ENCODE measurements at regions not wholly inside any gene's neighbourhood (a gene's known extent, or its start where the extent isn't known, plus 50 kb on each side); places are given as distances from the start of the nearest gene placed in this dataset.

DNA sequence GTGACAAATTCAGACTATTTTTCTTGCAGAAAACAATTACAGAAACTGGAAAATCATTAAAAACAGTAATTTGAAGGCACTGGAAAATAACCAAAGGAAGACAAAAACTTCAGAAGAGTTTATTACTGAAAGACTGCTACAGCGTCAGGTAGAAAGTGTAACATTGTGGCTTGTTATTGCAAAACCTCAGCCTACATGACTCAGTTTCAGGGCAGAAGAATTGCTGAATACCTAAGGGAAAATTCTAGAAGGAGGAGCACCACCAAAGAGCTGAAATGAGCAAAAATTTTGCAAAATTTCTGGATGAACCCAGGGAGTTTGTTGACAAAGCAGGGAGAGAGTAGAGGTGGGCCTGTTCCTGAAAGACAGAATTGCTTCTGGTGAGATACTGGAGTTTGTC lies 219.6 kb downstream of the C3orf38 start:
- no TSS peak for BruUV-seq (replicated peaks)

DNA sequence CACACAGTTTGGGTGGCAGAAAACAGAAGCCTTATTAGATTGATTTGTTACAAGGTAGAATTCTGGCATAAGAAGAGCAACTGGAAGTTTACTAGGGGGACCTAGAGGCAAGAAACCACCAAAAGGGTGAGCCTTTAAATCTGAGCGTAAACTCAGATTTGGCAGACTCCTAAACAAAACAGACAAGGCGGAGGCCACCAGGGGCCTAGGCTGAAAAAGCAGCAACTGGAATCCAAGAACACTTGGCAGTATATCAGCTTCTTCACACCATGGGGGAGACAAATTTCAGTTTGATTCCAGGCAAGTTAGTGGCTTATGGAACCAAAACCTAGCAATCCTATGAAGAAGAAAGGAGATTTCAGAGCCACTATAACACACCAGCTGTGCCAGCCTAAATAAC lies 220.0 kb downstream of the C3orf38 start:
- BruUV-seq (replicated peaks): no TSS peak
- Histone ChIP-seq H3K27ac (ENCODE audit: low read length) (no peak overlapping the region), H3K27me3 (ENCODE audit: low read length) (no peaks in the 10 kb centered on the region; the same call in 1 of the 2 replicates), H2AFZ (ENCODE audit: low read length) (no peak overlapping the region), H3K4me2 (ENCODE audit: low read length) (no peak overlapping the region), H3K4me3 (ENCODE audit: low read length) (no peak overlapping the region), H3K9me3 (ENCODE audit: low read length) (no peaks in the 10 kb centered on the region), H3K36me3 (ENCODE audit: low read depth, low read length) (no peaks in the 10 kb centered on the region), H3K9me2 (replicated peaks; ENCODE audit: low read length) (no peaks in the 10 kb centered on the region), H3K9ac (ENCODE audit: low read length) (no peak overlapping the region), H3F3A (ENCODE audit: low read length, unreplicated experiment) (no peaks in the 10 kb centered on the region), H3K4me1 (ENCODE audit: insufficient read depth, low read length) (no peaks in the 10 kb centered on the region), H3K79me2 (ENCODE audit: low read length) (no peaks in the 10 kb centered on the region), H4K20me1 (ENCODE audit: low read length) (no peaks in the 10 kb centered on the region)
- DNase-seq (no peak), ATAC-seq (no peak)
- TF ChIP-seq, protein P1, sequence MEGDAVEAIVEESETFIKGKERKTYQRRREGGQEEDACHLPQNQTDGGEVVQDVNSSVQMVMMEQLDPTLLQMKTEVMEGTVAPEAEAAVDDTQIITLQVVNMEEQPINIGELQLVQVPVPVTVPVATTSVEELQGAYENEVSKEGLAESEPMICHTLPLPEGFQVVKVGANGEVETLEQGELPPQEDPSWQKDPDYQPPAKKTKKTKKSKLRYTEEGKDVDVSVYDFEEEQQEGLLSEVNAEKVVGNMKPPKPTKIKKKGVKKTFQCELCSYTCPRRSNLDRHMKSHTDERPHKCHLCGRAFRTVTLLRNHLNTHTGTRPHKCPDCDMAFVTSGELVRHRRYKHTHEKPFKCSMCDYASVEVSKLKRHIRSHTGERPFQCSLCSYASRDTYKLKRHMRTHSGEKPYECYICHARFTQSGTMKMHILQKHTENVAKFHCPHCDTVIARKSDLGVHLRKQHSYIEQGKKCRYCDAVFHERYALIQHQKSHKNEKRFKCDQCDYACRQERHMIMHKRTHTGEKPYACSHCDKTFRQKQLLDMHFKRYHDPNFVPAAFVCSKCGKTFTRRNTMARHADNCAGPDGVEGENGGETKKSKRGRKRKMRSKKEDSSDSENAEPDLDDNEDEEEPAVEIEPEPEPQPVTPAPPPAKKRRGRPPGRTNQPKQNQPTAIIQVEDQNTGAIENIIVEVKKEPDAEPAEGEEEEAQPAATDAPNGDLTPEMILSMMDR (conservative IDR thresholded peaks at IDR 0.05; ENCODE audit: low read depth, low read length): no peak
- TF ChIP-seq EZH2 (IDR thresholded peaks at IDR 0.05; ENCODE audit: low read length, unreplicated experiment) (no peak), EZH2phosphoT487 (IDR thresholded peaks at IDR 0.05; ENCODE audit: borderline replicate concordance, low read length) (no peak)
- CTCF ChIA-PET: no interaction called here
- POLR2A ChIA-PET (ENCODE audit: unreplicated experiment): no interaction called here
- intact Hi-C loops (cut with micrococcal nuclease): no loop called here

More for the DNA sequence above, 219.6 kb downstream of the C3orf38 start:
- TF ChIP-seq, protein P1 (conservative IDR thresholded peaks at IDR 0.05; ENCODE audit: low read depth, low read length): no peak
- TF ChIP-seq EZH2 (IDR thresholded peaks at IDR 0.05; ENCODE audit: low read length, unreplicated experiment): no peak
- TF ChIP-seq EZH2phosphoT487 (IDR thresholded peaks at IDR 0.05; ENCODE audit: borderline replicate concordance, low read length): no peak
- Histone ChIP-seq H3K27me3 (ENCODE audit: low read length) (no peaks in the 10 kb centered on the region; the same call in 1 of the 2 replicates), H4K20me1 (ENCODE audit: low read length) (no peaks in the 10 kb centered on the region), H3K9me2 (replicated peaks; ENCODE audit: low read length) (no peaks in the 10 kb centered on the region), H3F3A (ENCODE audit: low read length, unreplicated experiment) (no peaks in the 10 kb centered on the region), H3K36me3 (ENCODE audit: low read depth, low read length) (no peaks in the 10 kb centered on the region), H3K9ac (ENCODE audit: low read length) (no peak overlapping the region), H3K4me1 (ENCODE audit: insufficient read depth, low read length) (no peaks in the 10 kb centered on the region), H2AFZ (ENCODE audit: low read length) (no peak overlapping the region), H3K4me2 (ENCODE audit: low read length) (no peak overlapping the region), H3K4me3 (ENCODE audit: low read length) (no peak overlapping the region), H3K27ac (ENCODE audit: low read length) (no peak overlapping the region), H3K79me2 (ENCODE audit: low read length) (no peaks in the 10 kb centered on the region), H3K9me3 (ENCODE audit: low read length) (no peaks in the 10 kb centered on the region)
- DNase-seq (no peak), ATAC-seq (no peak)
- ChIA-PET CTCF (no interaction called here), POLR2A (ENCODE audit: unreplicated experiment) (no interaction called here)
- intact Hi-C loops (cut with micrococcal nuclease): no loop called here

DNA sequence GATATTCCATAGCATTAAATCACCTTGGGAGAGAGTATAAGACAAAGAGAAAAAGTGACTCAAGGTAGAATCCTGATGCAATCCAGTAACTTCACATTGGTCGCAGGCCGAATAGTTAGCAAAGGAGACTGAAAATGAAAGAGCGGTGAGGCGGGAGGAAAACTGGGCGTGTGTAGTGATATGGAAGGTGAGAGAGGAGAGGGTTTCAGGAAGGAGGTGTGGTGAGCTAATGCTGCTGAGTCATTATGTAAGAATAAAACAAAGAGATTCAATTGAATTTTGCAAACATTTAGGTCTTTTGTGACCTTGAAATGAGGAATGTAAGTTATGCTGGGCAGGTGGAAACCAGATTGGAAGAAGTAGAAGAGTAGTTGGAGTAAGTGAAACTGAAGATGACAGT lies 235.3 kb downstream of the C3orf38 start:
- DNase-seq: no peak
- Histone ChIP-seq H3K79me2 (ENCODE audit: low read length) (no peaks in the 10 kb centered on the region), H3K9me3 (ENCODE audit: low read length) (no peaks in the 10 kb centered on the region), H3K36me3 (ENCODE audit: low read depth, low read length) (no peaks in the 10 kb centered on the region), H3K9me2 (replicated peaks; ENCODE audit: low read length) (no peaks in the 10 kb centered on the region), H2AFZ (ENCODE audit: low read length) (peak overlapping the region; percentile 38; the same call in 1 of the 2 replicates), H3K27ac (ENCODE audit: low read length) (no peak overlapping the region), H4K20me1 (ENCODE audit: low read length) (no peaks in the 10 kb centered on the region), H3K4me3 (ENCODE audit: low read length) (no peak overlapping the region), H3K4me2 (ENCODE audit: low read length) (no peak overlapping the region), H3F3A (ENCODE audit: low read length, unreplicated experiment) (no peaks in the 10 kb centered on the region), H3K27me3 (ENCODE audit: low read length) (no peaks in the 10 kb centered on the region), H3K9ac (ENCODE audit: low read length) (no peak overlapping the region), H3K4me1 (ENCODE audit: insufficient read depth, low read length) (no peaks in the 10 kb centered on the region)
- intact Hi-C loops (cut with micrococcal nuclease): no loop called here
- no TSS peak for BruUV-seq (replicated peaks)
- ChIA-PET POLR2A (ENCODE audit: unreplicated experiment) (no interaction called here), CTCF (no interaction called here)
- no peak for ATAC-seq
- TF ChIP-seq EZH2 (IDR thresholded peaks at IDR 0.05; ENCODE audit: low read length, unreplicated experiment) (no peak), EZH2phosphoT487 (IDR thresholded peaks at IDR 0.05; ENCODE audit: borderline replicate concordance, low read length) (no peak)
- TF ChIP-seq, protein P1 (conservative IDR thresholded peaks at IDR 0.05; ENCODE audit: low read depth, low read length): no peak

All from PC-3 (cell line).